IMR-90 (cell line): ENCODE measurements at regions not wholly inside any gene's neighbourhood (a gene's known extent, or its start where the extent isn't known, plus 50 kb on each side); places are given as distances from the start of the nearest gene placed in this dataset.

Source experiments
- ATAC-seq: fragments of 200-7000 bp; cut with Tn5 transposase; 2 replicates; pipeline ENCODE4 v1.9.1; 2020; ENCODE audit warnings: low read depth, mild to moderate bottlenecking, moderate library complexity
- BruUV-seq: library from RNA; stranded (reverse); fragments of 400-500 nt; replicated peaks from 2 replicates; lab custom pipeline; 2021; lab: Mats Ljungman, UMichigan
- CTCF ChIA-PET: fragments of 300-600 bp; formaldehyde crosslinking; extraction: SDS; loops from one replicate; lab custom pipeline; 2021; ENCODE audit warnings: antibody characterized with exemption; lab: Yijun Ruan, JAX
- POLR2A ChIA-PET: fragments of 300-600 bp; sonication (Branson Sonifier 250); formaldehyde crosslinking; loops from one replicate; lab custom pipeline; 2022; ENCODE audit warnings: antibody characterized with exemption; ENCODE audit not compliant: unreplicated experiment; lab: Charles Lee
- DNase-seq: peaks from one replicate; pipeline ENCODE4 v3.0.0; 2013
- H2AFZ ChIP-seq: replicated peaks from 2 replicates; pipeline ENCODE3; 2013; ENCODE audit warnings: low read length, mild to moderate bottlenecking; ENCODE audit not compliant: poor library complexity
- H2AK5ac ChIP-seq: 2 replicates; pipeline ENCODE4 v1.6.1; 2013; ENCODE audit warnings: low read depth, low read length, inconsistent platforms
- H2AK9ac ChIP-seq: replicated peaks from 2 replicates; pipeline ENCODE3; 2013; ENCODE audit warnings: mild to moderate bottlenecking, low read depth, low read length, moderate library complexity; ENCODE audit not compliant: poor library complexity
- H2BK120ac ChIP-seq: 2 replicates; pipeline ENCODE4 v1.6.1; 2013; ENCODE audit warnings: low read depth, low read length, inconsistent platforms
- H2BK15ac ChIP-seq: 3 replicates; pipeline ENCODE4 v1.6.1; 2013; ENCODE audit warnings: low read depth, low read length, inconsistent platforms
- H2BK20ac ChIP-seq: 2 replicates; pipeline ENCODE4 v1.6.1; 2013; ENCODE audit warnings: low read depth, mild to moderate bottlenecking, inconsistent platforms, low read length, moderate library complexity
- H2BK5ac ChIP-seq: 2 replicates; pipeline ENCODE4 v1.6.1; 2013; ENCODE audit warnings: mild to moderate bottlenecking, low read depth, low read length, inconsistent platforms; ENCODE audit not compliant: poor library complexity, severe bottlenecking
- H3K14ac ChIP-seq: replicated peaks from 2 replicates; pipeline ENCODE4 v1.6.1; 2013; ENCODE audit warnings: low read depth, low read length, inconsistent platforms
- H3K18ac ChIP-seq: 2 replicates; pipeline ENCODE4 v1.6.1; 2013; ENCODE audit warnings: low read depth, low read length, control low read depth
- H3K23ac ChIP-seq: 2 replicates; pipeline ENCODE4 v1.6.1; 2013; ENCODE audit warnings: low read depth, low read length, inconsistent platforms
- H3K27ac ChIP-seq: 2 replicates; pipeline ENCODE4 v1.5.1; 2013; ENCODE audit warnings: mild to moderate bottlenecking, control low read depth, low read length; ENCODE audit not compliant: insufficient read depth
- H3K27me3 ChIP-seq: 2 replicates; pipeline ENCODE4 v1.6.1; 2013; ENCODE audit warnings: low read length; ENCODE audit not compliant: control insufficient read depth, insufficient read depth
- H3K36me3 ChIP-seq: 2 replicates; pipeline ENCODE4 v1.6.1; 2013; ENCODE audit warnings: low read length, mixed read lengths; ENCODE audit not compliant: control insufficient read depth, insufficient read depth
- H3K4ac ChIP-seq: 2 replicates; pipeline ENCODE4 v1.6.1; 2013; ENCODE audit warnings: low read depth, low read length, inconsistent platforms
- H3K4me1 ChIP-seq: 2 replicates; pipeline ENCODE4 v1.6.1; 2013; ENCODE audit warnings: low read length, mixed read lengths; ENCODE audit not compliant: control insufficient read depth, insufficient read depth
- H3K4me2 ChIP-seq: 2 replicates; pipeline ENCODE4 v1.6.1; 2013; ENCODE audit warnings: low read depth, mild to moderate bottlenecking, control low read depth, low read length, moderate library complexity
- H3K4me3 ChIP-seq: 2 replicates; pipeline ENCODE4 v1.5.1; 2013; ENCODE audit warnings: low read depth, mild to moderate bottlenecking, control low read depth, low read length, moderate library complexity; ENCODE audit not compliant: insufficient read depth
- H3K56ac ChIP-seq: 2 replicates; pipeline ENCODE4 v1.6.1; 2013; ENCODE audit warnings: low read length, inconsistent platforms; ENCODE audit not compliant: insufficient read depth; ENCODE audit errors: extremely low read depth
- H3K79me1 ChIP-seq, 2 experiments: 2 replicates each; pipeline ENCODE4 v1.6.1; 2013; ENCODE audit warnings: low read length in 2 of 2, inconsistent platforms in 1 of 2, low read depth in 1 of 2
- H3K9ac ChIP-seq: 2 replicates; pipeline ENCODE4 v1.6.1; 2013; ENCODE audit warnings: low read depth, low read length, control low read depth
- H3K9me1 ChIP-seq: 2 replicates; pipeline ENCODE4 v1.6.1; 2013; ENCODE audit warnings: low read length, inconsistent platforms; ENCODE audit not compliant: insufficient read depth
- H3K9me3 ChIP-seq: 2 replicates; pipeline ENCODE4 v1.6.1; 2013; ENCODE audit warnings: low read length; ENCODE audit not compliant: control insufficient read depth, insufficient read depth
- H4K20me1 ChIP-seq: 2 replicates; pipeline ENCODE4 v1.6.1; 2013; ENCODE audit warnings: low read length, inconsistent platforms; ENCODE audit not compliant: insufficient read depth
- H4K5ac ChIP-seq: 2 replicates; pipeline ENCODE4 v1.6.1; 2013; ENCODE audit warnings: mild to moderate bottlenecking, low read depth, low read length, control low read depth
- H4K8ac ChIP-seq, 2 experiments: 2 replicates each; pipeline ENCODE4 v1.6.1; 2013; ENCODE audit warnings: low read depth in 2 of 2, low read length in 2 of 2, control low read depth in 1 of 2, inconsistent platforms in 1 of 2
- H4K91ac ChIP-seq: 2 replicates; pipeline ENCODE4 v1.6.1; 2013; ENCODE audit warnings: low read depth, low read length, inconsistent platforms; ENCODE audit not compliant: insufficient read depth
- BHLHE40 ChIP-seq: fragments of 150-350 bp; IDR thresholded peaks from 2 replicates; pipeline ENCODE4 v1.6.1; 2016; ENCODE audit warnings: mild to moderate bottlenecking, low read depth, low read length
- CEBPB ChIP-seq: IDR thresholded peaks from 2 replicates; pipeline ENCODE4 v1.6.1; 2012; ENCODE audit warnings: low read depth, low read length, improper control_type of control experiment
- CHD1 ChIP-seq: IDR thresholded peaks from 2 replicates; pipeline ENCODE4 v1.6.1; 2012; ENCODE audit warnings: low read depth, low read length, improper control_type of control experiment
- CTCF ChIP-seq: conservative IDR thresholded peaks from 2 replicates; pipeline ENCODE4 v1.5.1; 2012; ENCODE audit warnings: mild to moderate bottlenecking, low read depth, low read length, improper control_type of control experiment
- ELK1 ChIP-seq: fragments of 150-350 bp; IDR thresholded peaks from 2 replicates; pipeline ENCODE4 v1.6.1; 2016; ENCODE audit warnings: low read depth, mild to moderate bottlenecking, low read length, moderate library complexity, borderline replicate concordance
- FOS ChIP-seq: fragments of 150-350 bp; IDR thresholded peaks from 2 replicates; pipeline ENCODE4 v1.6.1; 2016; ENCODE audit warnings: low read depth, low read length
- POLR2A ChIP-seq: IDR thresholded peaks from 2 replicates; pipeline ENCODE4 v1.6.1; 2012; ENCODE audit warnings: mild to moderate bottlenecking, low read depth, low read length
- RCOR1 ChIP-seq: IDR thresholded peaks from 2 replicates; pipeline ENCODE4 v1.6.1; 2012; ENCODE audit warnings: mild to moderate bottlenecking, low read length, improper control_type of control experiment; ENCODE audit not compliant: insufficient replicate concordance
- RFX5 ChIP-seq: IDR thresholded peaks from 2 replicates; pipeline ENCODE4 v1.8.0; 2012; ENCODE audit warnings: low read depth, mild to moderate bottlenecking, low read length, moderate library complexity
- WGBS, 2 experiments: methylation state at CpG; one replicate each; pipeline versions ENCODE4 v1.1.5 to v1.1.7; 2013; ENCODE audit warnings: missing lambda C conversion rate in 2 of 2; ENCODE audit not compliant: insufficient read length in 1 of 2; ENCODE audit errors: extremely low coverage in 2 of 2; 5-methylcytosine and 5-hydroxymethylcytosine counted together
- dilution Hi-C: fragments of 300-500 bp; cut with HindIII; formaldehyde crosslinking; loops from one replicate; pipeline ENCODE4 v1.14.3; 2018; ENCODE audit warnings: low sequenced_read_pairs; ENCODE audit not compliant: unreplicated experiment
- in situ Hi-C: fragments of 300-500 bp; cut with MboI; formaldehyde crosslinking; loops from 3 replicates; pipeline ENCODE4 v1.14.3; 2019; ENCODE audit warnings: low sequenced_read_pairs, inconsistent platforms, mixed read lengths
- intact Hi-C: fragments of 100-400 bp; cut with micrococcal nuclease; formaldehyde crosslinking; loops from 2 replicates; pipeline ENCODE4 v1.10.0; 2022

- no peak overlapping the region for H2BK20ac ChIP-seq
- no peaks in the 10 kb centered on the region for H3K36me3 ChIP-seq
- H2BK15ac ChIP-seq, result no peak overlapping the region
- no peak overlapping the region for H3K4ac ChIP-seq
- no peaks in the 10 kb centered on the region for H3K27me3 ChIP-seq
- WGBS, 2 experiments, result 40% methylated on average over 4 of the region's 11 CpGs; no CpG with 5 or more reads in 1 of the 2 experiments
- POLR2A ChIA-PET, result no interaction called here
- H4K20me1 ChIP-seq, result no peaks in the 10 kb centered on the region
- dilution Hi-C loops (no loop called here), intact Hi-C loops (no loop called here), in situ Hi-C loops (no loop called here)
- ATAC-seq (no peak), DNase-seq (no peak)
- BruUV-seq, result no TSS peak
- H3K56ac ChIP-seq, result no peak overlapping the region
- no peaks in the 10 kb centered on the region for H3K4me1 ChIP-seq
- H4K5ac ChIP-seq, result no peak overlapping the region
- H4K8ac ChIP-seq, result no peak overlapping the region
- no peak overlapping the region for H3K4me2 ChIP-seq
- H3K9me1 ChIP-seq, result no peaks in the 10 kb centered on the region
- no peaks in the 10 kb centered on the region for H3K79me1 ChIP-seq
- no peak overlapping the region for H3K27ac ChIP-seq
- no peak overlapping the region for H3K18ac ChIP-seq
- H2AK9ac ChIP-seq, result no peak overlapping the region
- H2AFZ ChIP-seq, result no peak overlapping the region
- no peak overlapping the region for H4K91ac ChIP-seq
- no peak overlapping the region for H2BK120ac ChIP-seq
- TF ChIP-seq ELK1 (no peak), RCOR1 (no peak), CHD1 (no peak), RFX5 (no peak), POLR2A (no peak), BHLHE40 (no peak), FOS (no peak), CTCF (no peak), CEBPB (no peak)
- H3K9ac ChIP-seq, result no peak overlapping the region
- no peak overlapping the region for H2BK5ac ChIP-seq
- H2AK5ac ChIP-seq, result no peak overlapping the region
- H3K23ac ChIP-seq, result no peak overlapping the region
- H3K4me3 ChIP-seq, result no peak overlapping the region
- peaks cover 32% of the 10 kb centered on the region for H3K9me3 ChIP-seq
- no peak overlapping the region for H3K14ac ChIP-seq
- CTCF ChIA-PET, result no interaction called here
Measured at GRCh38 chr5:3049261-3049660, 297.8 kb upstream of the IRX2 start.
